OCI-LY1 (cell line): ENCODE measurements at regions not wholly inside any gene's neighbourhood (a gene's known extent, or its start where the extent isn't known, plus 50 kb on each side); places are given as distances from the start of the nearest gene placed in this dataset.

Experiments
- H2AFZ ChIP-seq: fragments of 200-600 bp; sonication (generic), shearing (Covaris generic); 2 replicates; pipeline ENCODE4 v1.6.0; 2014; ENCODE audit warnings: antibody characterized with exemption, mild to moderate bottlenecking, low read length
- H3F3A ChIP-seq: fragments of 200-600 bp; sonication (generic), shearing (Covaris generic); 2 replicates; pipeline ENCODE4 v1.6.0; 2014; ENCODE audit warnings: mild to moderate bottlenecking, antibody characterized with exemption, low read length, moderate library complexity; ENCODE audit not compliant: insufficient read depth
- H3K27ac ChIP-seq: fragments of 200-600 bp; sonication (generic); 2 replicates; pipeline ENCODE4 v1.5.1; 2014; ENCODE audit warnings: low read length, mixed run types, mild to moderate bottlenecking, low read depth; ENCODE audit not compliant: poor library complexity, severe bottlenecking
- H3K27me3 ChIP-seq: fragments of 200-600 bp; sonication (generic); 2 replicates; pipeline ENCODE4 v1.6.0; 2014; ENCODE audit warnings: antibody characterized with exemption, mild to moderate bottlenecking, low read length, moderate library complexity; ENCODE audit not compliant: insufficient read depth
- H3K36me3 ChIP-seq: fragments of 200-600 bp; sonication (generic); 2 replicates; pipeline ENCODE4 v1.6.1; 2014; ENCODE audit warnings: mild to moderate bottlenecking, antibody characterized with exemption, low read length, moderate library complexity, mixed read lengths; ENCODE audit not compliant: insufficient read depth
- H3K4me1 ChIP-seq: fragments of 200-600 bp; sonication (generic); 2 replicates; pipeline ENCODE4 v1.5.1; 2014; ENCODE audit warnings: mild to moderate bottlenecking, low read length, moderate library complexity; ENCODE audit not compliant: insufficient read depth, severe bottlenecking
- H3K4me2 ChIP-seq: fragments of 200-600 bp; sonication (generic), shearing (Covaris generic); 2 replicates; pipeline ENCODE4 v1.6.1; 2014; ENCODE audit warnings: low read length
- H3K4me3 ChIP-seq: fragments of 200-600 bp; sonication (generic); 2 replicates; pipeline ENCODE4 v1.5.1; 2014; ENCODE audit warnings: low read length, low read depth, mild to moderate bottlenecking, mixed read lengths; ENCODE audit not compliant: poor library complexity, severe bottlenecking
- H3K79me2 ChIP-seq: fragments of 200-600 bp; shearing (Covaris generic); 2 replicates; pipeline ENCODE4 v1.6.1; 2016; ENCODE audit warnings: mixed run types, low read length, mixed read lengths; ENCODE audit not compliant: insufficient read depth
- H3K9ac ChIP-seq: fragments of 200-600 bp; sonication (generic), shearing (Covaris generic); 2 replicates; pipeline ENCODE4 v1.6.1; 2014; ENCODE audit warnings: mild to moderate bottlenecking, low read length, mixed read lengths
- H3K9me2 ChIP-seq: fragments of 200-600 bp; sonication (generic), shearing (Covaris generic); 2 replicates; pipeline ENCODE4 v1.6.1; 2014; ENCODE audit warnings: low read depth, mild to moderate bottlenecking, low read length, mixed read lengths
- H3K9me3 ChIP-seq: fragments of 200-600 bp; shearing (Covaris generic); 2 replicates; pipeline ENCODE4 v1.6.1; 2014; ENCODE audit warnings: low read length, mixed read lengths
- H4K20me1 ChIP-seq: fragments of 200-600 bp; sonication (generic), shearing (Covaris generic); 2 replicates; pipeline ENCODE4 v1.6.0; 2016; ENCODE audit warnings: mild to moderate bottlenecking, low read length; ENCODE audit not compliant: insufficient read depth
- CTCF ChIP-seq: fragments of 200-600 bp; sonication (generic), shearing (Covaris generic); IDR thresholded peaks from 2 replicates; pipeline ENCODE4 v1.5.1; 2017; ENCODE audit warnings: mild to moderate bottlenecking, antibody characterized with exemption, low read length, moderate library complexity, mixed read lengths
- EZH2 ChIP-seq: fragments of 200-600 bp; sonication (generic), shearing (Covaris generic); IDR thresholded peaks from 2 replicates; pipeline ENCODE4 v1.8.0; 2017; ENCODE audit warnings: borderline replicate concordance, mixed run types, mild to moderate bottlenecking, antibody characterized with exemption, low read length, moderate library complexity, mixed read lengths

- H3K9ac ChIP-seq: peak overlapping the region; percentile 36; the same call in 1 of the 2 replicates
- H3K4me2 ChIP-seq: peak overlapping the region; percentile 66
- no peaks in the 10 kb centered on the region for H3K27me3 ChIP-seq
- peak overlapping the region; percentile 62 for H3K4me3 ChIP-seq
- no peak overlapping the region; the same call in 1 of the 2 replicates for H2AFZ ChIP-seq
- no peaks in the 10 kb centered on the region for H3K79me2 ChIP-seq
- H3K9me3 ChIP-seq: no peaks in the 10 kb centered on the region
- no peaks in the 10 kb centered on the region for H4K20me1 ChIP-seq
- no peaks in the 10 kb centered on the region for H3F3A ChIP-seq
- H3K4me1 ChIP-seq: no peaks in the 10 kb centered on the region
- no peak overlapping the region for H3K27ac ChIP-seq
- TF ChIP-seq EZH2 (no peak), CTCF (no peak)
- H3K36me3 ChIP-seq: no peaks in the 10 kb centered on the region
- H3K9me2 ChIP-seq: no peaks in the 10 kb centered on the region
These were observed 124.1 kb downstream of the ANKRD30BL start for GRCh38 chr2:132037527-132038178.

GRCh38 chr2:132034646-132035045 is 127.1 kb downstream of the ANKRD30BL start:
- Histone ChIP-seq H2AFZ (no peak overlapping the region), H3K9me2 (no peaks in the 10 kb centered on the region), H4K20me1 (no peaks in the 10 kb centered on the region), H3K4me3 (no peak overlapping the region), H3K27ac (no peak overlapping the region), H3K4me2 (no peak overlapping the region), H3K9ac (no peak overlapping the region), H3F3A (no peaks in the 10 kb centered on the region), H3K27me3 (no peaks in the 10 kb centered on the region), H3K79me2 (no peaks in the 10 kb centered on the region), H3K36me3 (no peaks in the 10 kb centered on the region), H3K9me3 (no peaks in the 10 kb centered on the region), H3K4me1 (no peaks in the 10 kb centered on the region)
- TF ChIP-seq EZH2: no peak
- TF ChIP-seq CTCF: no peak

DNA sequence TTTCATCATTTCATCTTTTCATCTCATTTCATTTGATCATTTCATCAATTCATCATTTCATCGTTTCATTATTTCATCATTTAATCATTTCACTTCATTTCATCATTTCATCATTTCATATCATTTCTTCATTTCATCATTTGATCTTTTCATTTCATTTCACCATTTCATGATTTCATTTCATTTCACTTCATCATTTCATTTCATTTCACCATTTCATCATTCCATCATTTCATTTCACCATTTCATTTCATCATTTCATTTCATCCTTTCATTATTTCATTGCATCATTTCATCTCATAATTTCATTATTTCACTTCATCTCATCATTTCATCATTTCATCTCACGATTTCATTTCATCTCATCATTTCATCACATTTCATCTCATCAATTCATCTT is 127.8 kb downstream of the ANKRD30BL start:
- H3F3A ChIP-seq: no peaks in the 10 kb centered on the region
- H4K20me1 ChIP-seq: no peaks in the 10 kb centered on the region

More for the DNA sequence above, 127.8 kb downstream of the ANKRD30BL start:
- Histone ChIP-seq H3K4me1 (no peaks in the 10 kb centered on the region), H3K9ac (no peak overlapping the region), H3K4me3 (no peak overlapping the region), H3K79me2 (no peaks in the 10 kb centered on the region), H3K27me3 (no peaks in the 10 kb centered on the region), H2AFZ (no peak overlapping the region), H3K9me2 (no peaks in the 10 kb centered on the region), H3K27ac (no peak overlapping the region), H3K9me3 (no peaks in the 10 kb centered on the region), H3K36me3 (no peaks in the 10 kb centered on the region), H3K4me2 (no peak overlapping the region)
- TF ChIP-seq EZH2 (no peak), CTCF (no peak)
